Sigmoid colon (tissue), 6 donors: ENCODE measurements at regions not wholly inside any gene's neighbourhood (a gene's known extent, or its start where the extent isn't known, plus 50 kb on each side); places are given as distances from the start of the nearest gene placed in this dataset.

Experiments used
- DNase-seq: peaks from one replicate; pipeline ENCODE4 v3.0.0-alpha.2; 2019
- H3K27ac ChIP-seq, 4 donors: fragments of 200-600 bp; sonication (generic); one replicate each; pipeline ENCODE4 v1.5.1; 2016 to 2019; ENCODE audit warnings: mild to moderate bottlenecking in 1 of 4
- H3K27me3 ChIP-seq, 3 donors: fragments of 200-600 bp; sonication (generic); one replicate each; pipeline ENCODE4 v1.5.1; 2019; ENCODE audit warnings: mild to moderate bottlenecking in 1 of 3
- H3K36me3 ChIP-seq, 4 donors: fragments of 200-600 bp; sonication (generic); one replicate each; pipeline ENCODE4 v1.5.1; 2016 to 2019
- H3K4me1 ChIP-seq, 4 donors: fragments of 200-600 bp; sonication (generic); one replicate each; pipeline ENCODE4 v1.5.1; 2017 to 2019
- H3K4me3 ChIP-seq, 4 donors: fragments of 200-600 bp; sonication (generic); one replicate each; pipeline ENCODE4 v1.5.1; 2017 to 2019; ENCODE audit warnings: mild to moderate bottlenecking in 2 of 4, moderate library complexity in 1 of 4
- H3K9me3 ChIP-seq, 4 donors: fragments of 200-600 bp in 3 of 4; sonication (generic) in 3 of 4; one replicate each; pipeline versions ENCODE4 v1.5.1 to v1.6.1; 2013 to 2019
- CTCF ChIP-seq, 4 experiments: fragments of 450-650 bp in 3 of 4; fragments of 200-600 bp in 1 of 4; IDR thresholded peaks; one replicate each; pipeline ENCODE4 v1.5.1; 2016 to 2019; ENCODE audit warnings: antibody characterized with exemption in 4 of 4, mild to moderate bottlenecking in 3 of 4, moderate library complexity in 2 of 4
- EP300 ChIP-seq, 4 donors: sonication (generic); formaldehyde crosslinking; IDR thresholded peaks; one replicate each; pipeline ENCODE4 v1.6.1; 2017; ENCODE audit warnings: antibody characterized with exemption in 4 of 4
- POLR2A ChIP-seq, 2 donors: fragments of 450-650 bp; IDR thresholded peaks; one replicate each; pipeline ENCODE4 v1.6.1; 2016; ENCODE audit warnings: antibody characterized with exemption in 2 of 2, mild to moderate bottlenecking in 2 of 2, moderate library complexity in 2 of 2
- POLR2AphosphoS5 ChIP-seq, 4 donors: sonication (generic); formaldehyde crosslinking; IDR thresholded peaks; one replicate each; pipeline ENCODE4 v1.6.1; 2017; ENCODE audit warnings: antibody characterized with exemption in 4 of 4
- WGBS, 2 donors: extraction: QIAGEN DNeasy Blood & Tissue Kit; methylation state at CpG; one replicate each; pipeline ENCODE4 v1.1.7; 2013; 5-methylcytosine and 5-hydroxymethylcytosine counted together
- intact Hi-C: fragments of 100-400 bp; cut with DNase I; formaldehyde crosslinking; loops from one replicate; pipeline ENCODE4 v1.15.1; 2023
- donor health status: healthy with polysubstance abuse.
- donor health status: healthy.

DNA sequence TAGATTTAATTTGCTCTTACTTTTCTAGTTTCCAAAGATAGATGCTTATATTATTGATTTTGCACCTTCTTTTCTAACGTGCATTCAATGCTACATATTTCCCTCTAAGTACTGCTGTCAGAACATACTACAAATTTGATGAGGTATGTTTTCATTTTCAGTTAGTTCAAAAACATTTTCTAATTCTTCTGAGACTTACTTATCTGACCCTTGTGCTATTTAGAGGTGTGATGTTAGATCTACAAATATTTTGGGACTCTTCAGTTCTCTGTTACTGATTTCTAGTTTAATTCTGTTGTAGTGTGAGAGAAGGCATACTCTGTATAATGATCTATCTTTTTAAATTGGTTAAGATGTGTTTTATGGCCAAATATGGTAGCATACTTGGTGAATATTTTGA is 97.8 kb upstream of the TMEM168 start:
- Histone ChIP-seq H3K4me1 (peaks cover 0 to 37% (median 28%) of the 10 kb centered on the region in 4 donors), H3K36me3 (peaks cover 0 to 2% (median 0%) of the 10 kb centered on the region in 4 donors), H3K9me3 (no peaks in the 10 kb centered on the region), H3K27ac (no peak overlapping the region), H3K27me3 (no peaks in the 10 kb centered on the region), H3K4me3 (no peak overlapping the region)
- 86 to 88% methylated on average over 1 of the region's 1 CpG for WGBS, 2 donors
- no peak for TF ChIP-seq CTCF (IDR thresholded peaks at IDR 0.05)
- TF ChIP-seq POLR2A (IDR thresholded peaks at IDR 0.05) = no peak
- no peak for TF ChIP-seq EP300 (IDR thresholded peaks at IDR 0.05)
- TF ChIP-seq POLR2AphosphoS5 (IDR thresholded peaks at IDR 0.05) = no peak
- no peak for DNase-seq
- intact Hi-C loops = no loop called here

DNA sequence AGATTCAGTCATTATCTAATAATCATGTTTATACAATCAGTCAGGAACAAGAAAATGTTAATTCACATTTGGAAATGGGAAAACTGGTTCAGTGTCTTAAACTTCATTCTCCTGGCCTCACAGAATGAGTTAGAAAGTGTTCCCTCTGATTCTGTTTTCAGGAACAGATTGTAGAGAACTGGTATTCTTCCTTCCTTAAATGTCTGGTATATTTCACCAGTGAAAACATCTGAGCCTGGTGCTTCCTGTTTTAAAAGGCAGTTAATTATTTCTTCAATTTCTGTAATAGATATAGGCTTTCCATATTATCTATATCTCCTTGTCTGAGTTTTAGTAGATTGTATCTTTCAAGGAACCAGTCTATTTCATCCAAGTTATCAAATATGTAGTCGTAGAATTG is 97.1 kb upstream of the TMEM168 start:
- 91 to 97% methylated on average over 1 of the region's 1 CpG for WGBS, 2 donors

GRCh38 chr7:112886208-112886607 is 96.0 kb upstream of the TMEM168 start:
- TF ChIP-seq EP300 (IDR thresholded peaks at IDR 0.05) (no peak), POLR2A (IDR thresholded peaks at IDR 0.05) (no peak), CTCF (IDR thresholded peaks at IDR 0.05) (no peak), POLR2AphosphoS5 (IDR thresholded peaks at IDR 0.05) (no peak)
- no peaks in the 10 kb centered on the region for H3K36me3 ChIP-seq
- H3K27ac ChIP-seq = no peak overlapping the region
- no peak for DNase-seq
- H3K4me3 ChIP-seq = no peak overlapping the region
- peaks cover 0 to 39% (median 29%) of the 10 kb centered on the region in 4 donors for H3K4me1 ChIP-seq
- 92 to 99% methylated on average over 1 of the region's 1 CpG for WGBS, 2 donors
- intact Hi-C loops = no loop called here
- no peaks in the 10 kb centered on the region for H3K27me3 ChIP-seq
- H3K9me3 ChIP-seq = no peaks in the 10 kb centered on the region

More for the DNA sequence above, 97.1 kb upstream of the TMEM168 start:
- no peak for DNase-seq
- no peak overlapping the region for H3K4me3 ChIP-seq
- H3K36me3 ChIP-seq = no peaks in the 10 kb centered on the region
- H3K4me1 ChIP-seq = peaks cover 0 to 39% (median 29%) of the 10 kb centered on the region in 4 donors
- TF ChIP-seq EP300 (IDR thresholded peaks at IDR 0.05) = no peak
- TF ChIP-seq POLR2A (IDR thresholded peaks at IDR 0.05) = no peak
- no peak for TF ChIP-seq POLR2AphosphoS5 (IDR thresholded peaks at IDR 0.05)
- no peak for TF ChIP-seq CTCF (IDR thresholded peaks at IDR 0.05)
- no peaks in the 10 kb centered on the region for H3K9me3 ChIP-seq
- H3K27ac ChIP-seq = no peak overlapping the region
- intact Hi-C loops = no loop called here
- no peaks in the 10 kb centered on the region for H3K27me3 ChIP-seq

DNA sequence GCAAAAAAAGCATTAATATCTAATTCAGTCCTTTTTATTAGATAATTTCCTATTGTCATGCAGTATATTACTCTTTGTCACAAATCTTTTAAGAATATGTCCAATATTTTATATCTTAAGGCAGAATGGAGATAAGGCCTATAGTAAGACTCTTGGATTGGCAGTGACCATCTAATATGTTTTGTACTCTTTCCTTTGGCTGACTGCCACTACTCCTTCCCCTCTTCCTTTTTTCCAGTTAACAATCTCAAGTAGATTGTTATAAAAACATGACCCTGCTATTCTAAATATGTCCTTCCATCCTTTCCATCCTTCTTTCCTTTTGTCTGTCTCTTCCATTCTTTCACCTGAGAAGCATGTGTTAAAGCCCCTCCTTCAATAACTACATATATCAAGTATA is 92.8 kb upstream of the TMEM168 start:
- H3K36me3 ChIP-seq = no peaks in the 10 kb centered on the region
- no peak overlapping the region for H3K4me3 ChIP-seq
- H3K27me3 ChIP-seq = no peaks in the 10 kb centered on the region
- no peak overlapping the region for H3K27ac ChIP-seq
- H3K9me3 ChIP-seq = no peaks in the 10 kb centered on the region
- DNase-seq = no peak
- H3K4me1 ChIP-seq = peaks cover 0 to 26% (median 16%) of the 10 kb centered on the region in 4 donors
- TF ChIP-seq EP300 (IDR thresholded peaks at IDR 0.05) (no peak), CTCF (IDR thresholded peaks at IDR 0.05) (no peak), POLR2A (IDR thresholded peaks at IDR 0.05) (no peak), POLR2AphosphoS5 (IDR thresholded peaks at IDR 0.05) (no peak)
- intact Hi-C loops = no loop called here

GRCh38 chr7:112882511-112882910 is 92.3 kb upstream of the TMEM168 start:
- intact Hi-C loops = no loop called here
- Histone ChIP-seq H3K4me3 (no peak overlapping the region), H3K27me3 (no peaks in the 10 kb centered on the region), H3K36me3 (no peaks in the 10 kb centered on the region), H3K4me1 (peaks cover 0 to 26% (median 16%) of the 10 kb centered on the region in 4 donors), H3K9me3 (no peaks in the 10 kb centered on the region), H3K27ac (no peak overlapping the region)
- DNase-seq = no peak
- no peak for TF ChIP-seq POLR2AphosphoS5 (IDR thresholded peaks at IDR 0.05)
- no peak for TF ChIP-seq POLR2A (IDR thresholded peaks at IDR 0.05)
- no peak for TF ChIP-seq EP300 (IDR thresholded peaks at IDR 0.05)
- no peak for TF ChIP-seq CTCF (IDR thresholded peaks at IDR 0.05)
- 62 to 82% methylated on average over 3 of the region's 3 CpGs for WGBS, 2 donors
